ENCODE measurements at regions not wholly inside any gene's neighbourhood (a gene's known extent, or its start where the extent isn't known, plus 50 kb on each side); places are given as distances from the start of the nearest gene placed in this dataset.

DNA sequence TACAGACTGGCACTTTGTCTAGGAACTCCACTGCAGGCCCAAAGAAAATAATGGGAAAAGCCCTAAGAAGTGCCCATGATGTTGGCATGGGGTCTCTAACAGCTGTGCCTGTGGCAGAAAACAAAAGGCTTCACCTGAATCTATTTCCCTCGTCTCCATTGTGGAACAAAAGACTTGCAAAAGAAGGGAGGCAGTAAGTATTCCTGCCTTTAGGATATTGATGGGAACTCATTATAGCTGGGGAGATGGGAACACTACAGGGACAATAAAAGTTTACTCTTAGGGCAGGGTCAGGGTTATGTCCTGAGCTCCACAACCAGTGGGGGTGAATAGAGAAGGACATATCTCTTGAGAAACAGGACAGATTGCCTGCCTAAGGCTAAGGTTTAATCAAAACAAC, 930.6 kb upstream of the EPHA6 start:
- Histone ChIP-seq H3K4me3 (ENCODE audit: insufficient read depth, low read depth, low read length) (no peak overlapping the region), H3K27ac (ENCODE audit: insufficient read depth, low read depth, low read length, poor library complexity, severe bottlenecking) (no peak overlapping the region), H3K4me1 (ENCODE audit: control insufficient read depth, insufficient read depth, low read length) (no peaks in the 10 kb centered on the region), H3K36me3 (ENCODE audit: control insufficient read depth, insufficient read depth, low read length) (no peaks in the 10 kb centered on the region), H3K9me3 (ENCODE audit: control insufficient read depth, low read length) (no peaks in the 10 kb centered on the region), H3K27me3 (ENCODE audit: control insufficient read depth, insufficient read depth, low read length, poor library complexity, severe bottlenecking) (no peaks in the 10 kb centered on the region)
- WGBS, 2 experiments = 7 to 28% methylated on average over 1 of the region's 1 CpG

DNA sequence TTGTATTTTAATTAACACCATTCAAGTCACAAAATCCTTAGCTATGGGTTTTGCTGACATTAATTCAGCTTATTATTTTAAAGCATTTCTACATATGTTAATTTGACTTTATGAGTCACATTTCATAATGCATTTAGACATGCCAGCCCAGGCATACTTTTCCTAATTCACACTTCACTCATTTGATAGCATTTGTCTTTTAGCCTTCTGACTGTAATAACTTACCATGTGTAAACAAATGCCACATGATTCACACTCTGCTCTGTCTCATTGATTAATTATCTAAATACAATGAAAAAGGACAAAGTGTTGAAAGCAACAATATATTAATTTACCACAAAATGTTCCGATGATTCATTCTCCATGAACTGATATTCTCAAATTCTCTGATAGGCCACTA, 927.8 kb upstream of the EPHA6 start:
- Histone ChIP-seq H3K27ac (ENCODE audit: insufficient read depth, low read depth, low read length, poor library complexity, severe bottlenecking) (no peak overlapping the region), H3K27me3 (ENCODE audit: control insufficient read depth, insufficient read depth, low read length, poor library complexity, severe bottlenecking) (no peaks in the 10 kb centered on the region), H3K4me3 (ENCODE audit: insufficient read depth, low read depth, low read length) (no peak overlapping the region), H3K9me3 (ENCODE audit: control insufficient read depth, low read length) (no peaks in the 10 kb centered on the region), H3K4me1 (ENCODE audit: control insufficient read depth, insufficient read depth, low read length) (no peaks in the 10 kb centered on the region), H3K36me3 (ENCODE audit: control insufficient read depth, insufficient read depth, low read length) (no peaks in the 10 kb centered on the region)
- WGBS, 2 experiments = 100% methylated on average over 1 of the region's 1 CpG; no CpG with 5 or more reads in 1 of the 2 experiments

DNA sequence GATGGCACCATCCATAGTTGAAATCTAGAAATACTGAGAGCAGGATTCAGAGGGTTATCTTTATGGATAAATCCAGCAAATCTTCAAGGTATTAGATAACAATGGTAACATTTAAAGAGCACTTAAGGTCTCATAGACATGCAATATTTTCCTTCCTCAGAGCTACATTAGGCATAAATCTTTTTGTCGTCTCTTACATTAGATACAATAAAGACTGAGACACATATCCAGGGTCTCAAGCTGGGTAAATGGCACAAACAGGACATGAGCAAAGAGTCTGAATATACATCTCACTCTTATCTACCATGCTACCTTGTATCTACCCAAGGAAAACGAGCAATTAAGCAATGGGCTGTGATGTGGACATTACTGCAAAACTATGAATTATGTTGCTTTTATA, 927.3 kb upstream of the EPHA6 start:
- no peaks in the 10 kb centered on the region for H3K27me3 ChIP-seq (ENCODE audit: control insufficient read depth, insufficient read depth, low read length, poor library complexity, severe bottlenecking)
- no peak overlapping the region for H3K4me3 ChIP-seq (ENCODE audit: insufficient read depth, low read depth, low read length)
- no peaks in the 10 kb centered on the region for H3K36me3 ChIP-seq (ENCODE audit: control insufficient read depth, insufficient read depth, low read length)
- 79 to 100% methylated on average over 2 of the region's 2 CpGs for WGBS, 2 experiments
- no peaks in the 10 kb centered on the region for H3K4me1 ChIP-seq (ENCODE audit: control insufficient read depth, insufficient read depth, low read length)
- no peak overlapping the region for H3K27ac ChIP-seq (ENCODE audit: insufficient read depth, low read depth, low read length, poor library complexity, severe bottlenecking)
- H3K9me3 ChIP-seq (ENCODE audit: control insufficient read depth, low read length) = no peaks in the 10 kb centered on the region

DNA sequence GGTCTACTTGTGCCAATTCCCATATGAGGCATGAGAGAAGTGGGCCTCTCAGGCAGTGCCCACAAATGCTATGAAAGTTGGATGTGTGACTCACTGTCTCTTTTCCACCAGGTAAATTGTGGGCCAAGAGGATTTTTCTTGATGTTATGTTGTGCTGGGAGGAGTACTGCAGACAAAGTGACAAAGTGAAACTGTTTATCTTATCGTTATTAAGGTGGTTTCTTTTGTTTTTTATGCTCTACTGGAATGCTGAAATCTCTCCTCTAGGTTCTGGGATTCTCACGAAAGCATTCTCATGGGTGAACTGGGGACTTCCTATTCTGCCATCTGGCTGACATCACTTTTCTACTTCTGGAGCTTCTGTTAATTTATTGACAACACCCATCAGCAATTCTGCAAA, 919.6 kb upstream of the EPHA6 start:
- Histone ChIP-seq H3K27ac (ENCODE audit: insufficient read depth, low read depth, low read length, poor library complexity, severe bottlenecking) (no peak overlapping the region), H3K4me3 (ENCODE audit: insufficient read depth, low read depth, low read length) (no peak overlapping the region), H3K27me3 (ENCODE audit: control insufficient read depth, insufficient read depth, low read length, poor library complexity, severe bottlenecking) (no peaks in the 10 kb centered on the region), H3K4me1 (ENCODE audit: control insufficient read depth, insufficient read depth, low read length) (no peaks in the 10 kb centered on the region), H3K9me3 (ENCODE audit: control insufficient read depth, low read length) (no peaks in the 10 kb centered on the region), H3K36me3 (ENCODE audit: control insufficient read depth, insufficient read depth, low read length) (no peaks in the 10 kb centered on the region)
- WGBS, 2 experiments = 93 to 95% methylated on average over 2 of the region's 2 CpGs

DNA sequence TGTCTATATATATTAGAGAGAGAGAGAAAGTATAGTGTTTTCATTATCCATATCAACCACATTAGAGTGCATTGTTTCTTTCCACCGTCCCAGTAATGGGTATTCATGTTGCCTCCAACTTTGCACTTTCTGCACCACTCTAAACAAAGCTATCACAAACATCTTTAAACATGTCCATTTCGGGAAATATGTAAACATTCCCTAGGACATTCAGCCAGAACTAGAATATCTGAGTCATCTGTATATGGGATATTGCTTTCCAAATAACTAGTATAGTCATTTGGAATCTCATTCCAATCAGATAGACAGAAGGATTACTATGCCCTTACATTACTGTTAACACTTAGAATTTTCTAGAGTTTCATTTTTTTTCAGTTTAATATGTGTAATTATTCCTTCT, 914.9 kb upstream of the EPHA6 start:
- no peaks in the 10 kb centered on the region for H3K36me3 ChIP-seq (ENCODE audit: control insufficient read depth, insufficient read depth, low read length)
- 83 to 100% methylated on average over 1 of the region's 2 CpGs for whole genome bisulfite sequencing, 2 experiments
- H3K27me3 ChIP-seq (ENCODE audit: control insufficient read depth, insufficient read depth, low read length, poor library complexity, severe bottlenecking) = no peaks in the 10 kb centered on the region
- H3K27ac ChIP-seq (ENCODE audit: insufficient read depth, low read depth, low read length, poor library complexity, severe bottlenecking) = no peak overlapping the region
- H3K4me3 ChIP-seq (ENCODE audit: insufficient read depth, low read depth, low read length) = no peak overlapping the region
- no peaks in the 10 kb centered on the region for H3K9me3 ChIP-seq (ENCODE audit: control insufficient read depth, low read length)
- no peaks in the 10 kb centered on the region for H3K4me1 ChIP-seq (ENCODE audit: control insufficient read depth, insufficient read depth, low read length)

DNA sequence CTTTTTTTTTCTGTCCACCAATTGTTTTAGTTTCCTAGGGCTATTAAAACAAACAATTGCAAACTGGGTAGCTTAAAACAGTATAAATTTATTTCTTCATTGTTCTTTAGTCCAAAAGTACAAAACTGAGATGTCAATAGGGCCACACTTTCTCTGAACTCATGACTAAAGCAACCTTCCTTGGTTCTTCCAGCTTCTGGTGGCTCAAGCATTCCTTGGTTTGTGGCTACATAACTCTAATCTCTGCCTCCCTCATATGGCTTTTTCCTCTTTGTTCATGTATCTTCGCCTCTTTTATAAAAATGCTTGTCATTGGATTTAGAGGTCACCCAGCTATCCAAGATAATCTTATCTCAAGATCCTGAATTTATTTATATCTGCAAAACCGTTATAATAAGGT, 914.5 kb upstream of the EPHA6 start:
- no peaks in the 10 kb centered on the region for H3K4me1 ChIP-seq (ENCODE audit: control insufficient read depth, insufficient read depth, low read length)
- no peaks in the 10 kb centered on the region for H3K9me3 ChIP-seq (ENCODE audit: control insufficient read depth, low read length)
- H3K36me3 ChIP-seq (ENCODE audit: control insufficient read depth, insufficient read depth, low read length) = no peaks in the 10 kb centered on the region
- no peaks in the 10 kb centered on the region for H3K27me3 ChIP-seq (ENCODE audit: control insufficient read depth, insufficient read depth, low read length, poor library complexity, severe bottlenecking)
- H3K27ac ChIP-seq (ENCODE audit: insufficient read depth, low read depth, low read length, poor library complexity, severe bottlenecking) = no peak overlapping the region
- no peak overlapping the region for H3K4me3 ChIP-seq (ENCODE audit: insufficient read depth, low read depth, low read length)
- WGBS, 2 experiments = 90 to 100% methylated on average over 1 to 2 of the region's 2 CpGs

DNA sequence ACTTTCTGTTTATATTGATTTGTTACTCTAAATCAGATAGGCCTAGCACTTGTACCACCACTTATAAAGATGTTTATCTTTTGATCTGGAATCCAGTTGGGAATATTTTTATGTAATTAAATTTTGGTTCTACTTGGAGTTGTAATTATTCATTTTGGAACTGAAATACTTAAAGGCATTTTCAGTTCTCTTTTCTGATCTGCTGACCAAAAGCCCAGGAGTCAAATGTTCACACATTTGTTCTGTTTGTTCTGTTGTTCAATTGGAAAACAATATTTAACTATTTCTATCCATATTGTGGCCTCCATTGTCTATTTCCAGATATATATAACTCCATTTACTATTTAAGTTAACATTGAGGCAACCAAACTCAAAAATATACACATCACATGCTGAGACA, 912.4 kb upstream of the EPHA6 start:
- Histone ChIP-seq H3K4me3 (ENCODE audit: insufficient read depth, low read depth, low read length) (no peak overlapping the region), H3K27ac (ENCODE audit: insufficient read depth, low read depth, low read length, poor library complexity, severe bottlenecking) (no peak overlapping the region), H3K4me1 (ENCODE audit: control insufficient read depth, insufficient read depth, low read length) (no peaks in the 10 kb centered on the region), H3K9me3 (ENCODE audit: control insufficient read depth, low read length) (no peaks in the 10 kb centered on the region), H3K36me3 (ENCODE audit: control insufficient read depth, insufficient read depth, low read length) (no peaks in the 10 kb centered on the region), H3K27me3 (ENCODE audit: control insufficient read depth, insufficient read depth, low read length, poor library complexity, severe bottlenecking) (no peaks in the 10 kb centered on the region)

DNA sequence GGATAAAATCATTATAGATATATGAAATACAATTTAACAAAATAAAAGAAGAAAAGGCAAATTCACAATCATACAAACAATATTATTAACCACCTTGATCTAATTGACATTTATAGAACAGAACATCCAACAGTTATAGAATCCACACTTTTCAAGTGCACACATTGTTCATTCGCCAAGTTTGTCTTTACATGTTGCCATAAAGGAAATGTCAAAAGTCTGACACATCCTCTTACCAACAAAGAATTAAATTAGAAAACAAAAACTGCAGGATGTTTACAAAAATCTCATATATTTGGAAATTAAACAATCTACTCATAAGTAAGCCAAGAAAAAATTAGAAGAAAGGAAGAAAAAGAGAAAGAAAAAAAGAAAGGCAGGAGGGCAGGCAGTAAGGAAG, 909.2 kb upstream of the EPHA6 start:
- 93% methylated on average over 1 of the region's 1 CpG; no CpG with 5 or more reads in 1 of the 2 experiments for WGBS, 2 experiments

DNA sequence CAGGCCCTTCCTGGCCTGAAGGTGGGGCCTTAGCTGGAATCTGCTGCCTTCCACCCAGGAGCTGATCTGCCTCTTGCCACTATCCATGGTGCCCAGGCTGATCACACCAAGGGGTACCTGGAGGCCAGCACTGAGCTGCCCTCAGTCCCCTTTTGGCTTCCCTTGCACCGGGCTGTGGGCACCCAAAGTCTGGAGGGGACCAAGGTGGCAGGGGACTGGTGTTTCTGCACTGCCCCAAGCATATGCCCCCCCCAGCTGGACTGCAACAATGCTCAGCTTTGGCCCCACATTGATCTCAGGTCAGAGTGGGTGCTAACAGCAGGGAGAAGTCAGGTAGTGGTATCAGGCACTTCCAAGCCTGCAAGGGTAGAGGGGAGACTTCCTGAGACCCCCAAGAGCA, 902.6 kb upstream of the EPHA6 start:
- 90 to 100% methylated on average over 1 of the region's 1 CpG for WGBS, 2 experiments

More for the DNA sequence above, 909.2 kb upstream of the EPHA6 start:
- no peaks in the 10 kb centered on the region for H3K9me3 ChIP-seq (ENCODE audit: control insufficient read depth, low read length)
- no peak overlapping the region for H3K4me3 ChIP-seq (ENCODE audit: insufficient read depth, low read depth, low read length)
- H3K36me3 ChIP-seq (ENCODE audit: control insufficient read depth, insufficient read depth, low read length) = no peaks in the 10 kb centered on the region
- H3K4me1 ChIP-seq (ENCODE audit: control insufficient read depth, insufficient read depth, low read length) = no peaks in the 10 kb centered on the region
- no peak overlapping the region for H3K27ac ChIP-seq (ENCODE audit: insufficient read depth, low read depth, low read length, poor library complexity, severe bottlenecking)
- H3K27me3 ChIP-seq (ENCODE audit: control insufficient read depth, insufficient read depth, low read length, poor library complexity, severe bottlenecking) = no peaks in the 10 kb centered on the region

DNA sequence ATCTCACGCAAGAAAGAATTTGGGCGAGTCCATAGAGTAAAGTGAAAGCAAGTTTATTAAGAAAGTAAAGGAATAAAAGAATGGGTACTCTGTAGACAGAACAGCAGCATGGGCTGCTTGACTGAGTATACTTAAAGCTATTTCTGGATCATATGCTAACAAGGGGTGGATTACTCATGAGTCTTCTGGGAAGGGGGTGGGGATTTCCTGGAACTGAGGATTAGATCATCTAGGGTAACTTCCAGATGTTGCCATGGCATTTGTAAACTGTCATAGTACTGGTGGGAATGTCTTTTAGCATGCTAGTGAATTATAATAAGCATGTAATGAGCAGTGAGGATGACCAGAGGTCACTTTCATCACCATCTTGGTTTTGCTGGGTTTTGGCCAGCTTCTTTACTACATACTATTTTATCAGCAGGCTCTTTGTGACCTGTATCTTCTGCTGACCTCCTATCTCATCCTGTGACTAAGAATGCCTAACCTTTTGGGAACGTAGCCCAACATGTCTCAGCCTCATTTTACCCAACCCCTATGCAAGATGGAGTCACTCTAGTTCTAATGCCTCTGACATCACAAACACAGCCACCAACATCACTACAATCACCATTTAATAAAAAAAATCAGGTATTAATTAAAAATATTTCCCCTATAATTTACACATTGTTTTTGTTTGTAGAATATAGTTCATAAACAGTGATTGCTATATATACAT, 890.7 kb upstream of the EPHA6 start:
- Histone ChIP-seq H3K4me3 (ENCODE audit: insufficient read depth, low read depth, low read length) (no peak overlapping the region), H3K4me1 (ENCODE audit: control insufficient read depth, insufficient read depth, low read length) (no peaks in the 10 kb centered on the region), H3K36me3 (ENCODE audit: control insufficient read depth, insufficient read depth, low read length) (no peaks in the 10 kb centered on the region), H3K9me3 (ENCODE audit: control insufficient read depth, low read length) (no peaks in the 10 kb centered on the region), H3K27me3 (ENCODE audit: control insufficient read depth, insufficient read depth, low read length, poor library complexity, severe bottlenecking) (no peaks in the 10 kb centered on the region), H3K27ac (ENCODE audit: insufficient read depth, low read depth, low read length, poor library complexity, severe bottlenecking) (no peak overlapping the region)
- 77 to 80% methylated on average over 3 of the region's 3 CpGs for WGBS, 2 experiments

More for the DNA sequence above, 902.6 kb upstream of the EPHA6 start:
- Histone ChIP-seq H3K4me1 (ENCODE audit: control insufficient read depth, insufficient read depth, low read length) (no peaks in the 10 kb centered on the region), H3K36me3 (ENCODE audit: control insufficient read depth, insufficient read depth, low read length) (no peaks in the 10 kb centered on the region), H3K9me3 (ENCODE audit: control insufficient read depth, low read length) (no peaks in the 10 kb centered on the region), H3K27me3 (ENCODE audit: control insufficient read depth, insufficient read depth, low read length, poor library complexity, severe bottlenecking) (no peaks in the 10 kb centered on the region), H3K4me3 (ENCODE audit: insufficient read depth, low read depth, low read length) (no peak overlapping the region), H3K27ac (ENCODE audit: insufficient read depth, low read depth, low read length, poor library complexity, severe bottlenecking) (no peak overlapping the region)

All from ectodermal cell (in vitro differentiated cells).